ENCODE measurements at regions not wholly inside any gene's neighbourhood (a gene's known extent, or its start where the extent isn't known, plus 50 kb on each side); places are given as distances from the start of the nearest gene placed in this dataset.
A peak's percentile ranks its signal among the peaks of the same experiment; 100 is the strongest.

- Histone ChIP-seq H3K4me1 (no peaks in the 10 kb centered on the region), H3K9me3 (peaks cover 6% of the 10 kb centered on the region), H3K4me3 (ENCODE audit: low read depth, low read length) (no peak overlapping the region), H3K36me3 (ENCODE audit: control insufficient read depth, insufficient read depth, low read length) (no peaks in the 10 kb centered on the region), H3K27me3 (replicated peaks; ENCODE audit: control insufficient read depth, insufficient read depth, low read length) (no peaks in the 10 kb centered on the region)
- no peak for TF ChIP-seq CTCF (IDR thresholded peaks at IDR 0.05; ENCODE audit: insufficient read depth in 1 of 2, low read depth in 1 of 2, low read length in 1 of 2, severe bottlenecking in 1 of 2, unreplicated experiment in 1 of 2)
- DNase-seq: no peak
- H3K9me3 Mint-ChIP-seq (ENCODE audit: unreplicated experiment): peaks cover 14% of the 10 kb centered on the region
- no peak overlapping the region for H3K4me3 Mint-ChIP-seq (ENCODE audit: unreplicated experiment)
- CTCF ChIA-PET: no interaction called here
- intact Hi-C loops (cut with micrococcal nuclease; ENCODE audit: unreplicated experiment): no loop called here
- H3K27ac Mint-ChIP-seq (ENCODE audit: unreplicated experiment): no peak overlapping the region
- no peaks in the 10 kb centered on the region for H3K36me3 Mint-ChIP-seq (ENCODE audit: insufficient read depth, unreplicated experiment)
- no peaks in the 10 kb centered on the region for H3K4me1 Mint-ChIP-seq (ENCODE audit: low read depth, unreplicated experiment)
- peaks cover 9% of the 10 kb centered on the region for H3K27me3 Mint-ChIP-seq (ENCODE audit: insufficient read depth, unreplicated experiment)
- no TSS peak for BruUV-seq (replicated peaks)
- POLR2A ChIA-PET: no interaction called here
These were observed 365.3 kb upstream of the SULF2 start for GRCh38 chr20:48150568-48150967.

- BruUV-seq (replicated peaks): no TSS peak
- Histone ChIP-seq H3K4me3 (ENCODE audit: low read depth, low read length) (no peak overlapping the region), H3K27me3 (replicated peaks; ENCODE audit: control insufficient read depth, insufficient read depth, low read length) (no peaks in the 10 kb centered on the region), H3K9me3 (no peaks in the 10 kb centered on the region), H3K36me3 (ENCODE audit: control insufficient read depth, insufficient read depth, low read length) (no peaks in the 10 kb centered on the region), H3K4me1 (no peaks in the 10 kb centered on the region)
- no peak for TF ChIP-seq CTCF (IDR thresholded peaks at IDR 0.05; ENCODE audit: insufficient read depth in 1 of 2, low read depth in 1 of 2, low read length in 1 of 2, severe bottlenecking in 1 of 2, unreplicated experiment in 1 of 2)
- H3K27ac Mint-ChIP-seq (ENCODE audit: unreplicated experiment): no peak overlapping the region
- no peak for DNase-seq
- ChIA-PET POLR2A (no interaction called here), CTCF (interaction anchor here (0.7 to 1.9 kb wide), 2 partner anchors 10 to 17 kb away, joined by 3 to 4 read pairs; no protein-coding TSS in a partner anchor)
- H3K9me3 Mint-ChIP-seq (ENCODE audit: unreplicated experiment): peaks cover 7% of the 10 kb centered on the region
- H3K27me3 Mint-ChIP-seq (ENCODE audit: insufficient read depth, unreplicated experiment): peaks cover 9% of the 10 kb centered on the region
- no peaks in the 10 kb centered on the region for H3K36me3 Mint-ChIP-seq (ENCODE audit: insufficient read depth, unreplicated experiment)
- no peak overlapping the region for H3K4me3 Mint-ChIP-seq (ENCODE audit: unreplicated experiment)
- no peaks in the 10 kb centered on the region for H3K4me1 Mint-ChIP-seq (ENCODE audit: low read depth, unreplicated experiment)
- intact Hi-C loops (cut with micrococcal nuclease; ENCODE audit: unreplicated experiment): no loop called here
These were observed 364.6 kb upstream of the SULF2 start for GRCh38 chr20:48149902-48150301.

- peaks cover 6% of the 10 kb centered on the region for H3K27me3 Mint-ChIP-seq (ENCODE audit: insufficient read depth, unreplicated experiment)
- intact Hi-C loops (cut with micrococcal nuclease; ENCODE audit: unreplicated experiment): no loop called here
- Histone ChIP-seq H3K4me3 (ENCODE audit: low read depth, low read length) (no peak overlapping the region), H3K9me3 (no peaks in the 10 kb centered on the region), H3K27me3 (replicated peaks; ENCODE audit: control insufficient read depth, insufficient read depth, low read length) (no peaks in the 10 kb centered on the region), H3K36me3 (ENCODE audit: control insufficient read depth, insufficient read depth, low read length) (no peaks in the 10 kb centered on the region), H3K4me1 (no peaks in the 10 kb centered on the region)
- H3K36me3 Mint-ChIP-seq (ENCODE audit: insufficient read depth, unreplicated experiment): no peaks in the 10 kb centered on the region
- no TSS peak for BruUV-seq (replicated peaks)
- ChIA-PET CTCF (interaction anchor here (0.7 to 1.9 kb wide), 5 partner anchors 11 to 424 kb away, joined by 3 to 4 read pairs (median 3); no protein-coding TSS in a partner anchor), POLR2A (no interaction called here)
- no peaks in the 10 kb centered on the region for H3K4me1 Mint-ChIP-seq (ENCODE audit: low read depth, unreplicated experiment)
- H3K27ac Mint-ChIP-seq (ENCODE audit: unreplicated experiment): no peak overlapping the region
- no peaks in the 10 kb centered on the region for H3K9me3 Mint-ChIP-seq (ENCODE audit: unreplicated experiment)
- DNase-seq: no peak
- no peak overlapping the region for H3K4me3 Mint-ChIP-seq (ENCODE audit: unreplicated experiment)
- TF ChIP-seq CTCF (IDR thresholded peaks at IDR 0.05; ENCODE audit: insufficient read depth in 1 of 2, low read depth in 1 of 2, low read length in 1 of 2, severe bottlenecking in 1 of 2, unreplicated experiment in 1 of 2): peak in 1 of 2 experiments; percentile 12
These were observed 363.8 kb upstream of the SULF2 start for GRCh38 chr20:48148916-48149672.

Data from Caco-2 (cell line).